GM21529 (cell line): ENCODE measurements at regions not wholly inside any gene's neighbourhood (a gene's known extent, or its start where the extent isn't known, plus 50 kb on each side); places are given as distances from the start of the nearest gene placed in this dataset.
"Not testable (repeated sequence)": the region's sequence is repeated elsewhere in the genome, so short reads cannot be mapped to it uniquely, and the experiment has no call there.

Experiments
- ATAC-seq: cut with Tn5 transposase; IDR thresholded peaks from one replicate; pipeline ENCODE4 v1.9.1; 2021; ENCODE audit not compliant: unreplicated experiment

DNA sequence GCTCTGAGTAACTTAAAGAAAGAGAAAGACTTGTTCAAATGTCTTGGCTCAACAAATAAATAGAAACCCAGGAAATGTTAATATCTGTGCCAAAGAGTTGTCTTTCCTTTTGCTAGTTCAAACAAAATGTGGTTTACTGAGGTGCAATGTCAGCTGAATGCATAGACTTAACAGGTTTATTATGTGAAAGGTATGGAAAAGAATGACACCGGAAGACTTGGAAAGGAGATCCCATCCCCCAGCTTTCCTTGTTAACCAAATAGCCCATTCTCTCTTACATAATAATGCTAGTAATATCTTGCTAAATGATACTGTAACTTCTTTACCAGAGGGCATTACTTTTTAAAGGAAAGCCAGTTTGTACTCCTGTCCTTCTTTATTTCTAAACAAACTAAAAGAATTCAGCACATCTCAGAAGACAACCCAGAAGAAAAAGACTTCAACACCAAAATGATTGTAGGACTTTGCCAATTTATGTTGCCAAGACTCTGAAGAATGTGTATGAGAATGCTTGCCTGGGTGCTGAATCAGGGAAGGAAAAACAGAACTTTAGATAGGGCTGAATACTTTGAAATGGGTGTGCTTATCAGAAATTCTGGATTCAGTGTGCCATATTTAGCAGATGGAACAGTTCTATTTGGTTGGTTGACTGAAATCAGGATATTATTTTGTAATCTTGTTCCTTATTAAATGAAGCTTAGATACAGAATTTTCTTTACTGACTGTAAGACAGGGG lies 344.1 kb downstream of the TMEM38B start:
- no peak for ATAC-seq

DNA sequence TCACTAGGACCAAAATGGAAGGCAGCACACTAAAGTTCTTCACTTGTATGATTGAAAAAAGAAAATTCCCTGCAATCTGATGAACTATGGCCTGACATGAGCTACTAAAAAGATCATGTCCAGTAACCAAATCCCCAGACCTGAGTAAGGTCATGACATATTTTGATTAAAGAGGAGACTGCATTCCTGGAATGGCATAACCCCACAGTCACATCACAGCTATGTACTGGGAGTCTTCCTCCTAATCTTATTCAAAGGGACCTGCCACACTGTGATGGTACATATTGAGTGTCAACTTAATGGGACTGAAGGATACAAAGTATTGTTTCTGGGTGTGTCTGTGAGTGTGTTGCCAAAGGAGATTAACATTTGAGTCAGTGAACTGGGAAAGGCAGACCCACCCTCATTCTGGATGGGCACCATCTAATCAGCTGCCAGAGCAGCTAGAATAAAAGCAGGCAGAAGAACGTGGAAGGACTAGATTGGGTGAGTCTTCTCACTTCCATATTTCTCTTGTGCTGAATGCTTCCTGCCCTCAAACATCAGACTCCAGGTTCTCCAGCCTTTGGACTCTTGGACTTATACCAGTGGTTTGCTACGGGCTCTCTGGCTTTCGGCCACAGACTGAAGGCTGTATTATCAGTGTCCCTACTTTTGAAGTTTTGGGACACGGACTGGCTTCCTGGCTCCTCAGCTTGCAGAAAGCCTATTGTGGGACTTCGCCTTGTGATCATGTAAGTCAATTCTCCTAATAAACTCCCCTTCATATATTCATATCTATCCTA lies 345.0 kb downstream of the TMEM38B start:
- no peak for ATAC-seq

DNA sequence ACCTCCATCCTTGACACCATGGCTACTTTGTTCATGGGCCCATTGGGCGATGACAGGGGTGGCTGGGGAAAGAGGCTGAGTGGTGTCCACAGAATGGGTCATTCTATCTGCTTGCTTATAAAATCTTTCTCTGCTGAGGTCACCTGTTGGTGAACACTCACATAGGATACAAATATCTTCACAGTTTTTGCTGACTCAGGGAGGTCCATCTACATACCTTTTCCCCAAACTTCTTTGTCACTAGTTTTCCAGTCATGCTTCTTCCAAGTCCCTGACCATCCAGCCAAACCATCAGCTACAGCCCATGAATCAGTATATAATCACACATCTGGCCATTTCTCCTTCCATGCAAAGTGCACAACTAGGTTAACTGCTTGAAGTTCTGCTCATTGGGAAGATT lies 347.6 kb downstream of the TMEM38B start:
- not testable (repeated sequence) for ATAC-seq

DNA sequence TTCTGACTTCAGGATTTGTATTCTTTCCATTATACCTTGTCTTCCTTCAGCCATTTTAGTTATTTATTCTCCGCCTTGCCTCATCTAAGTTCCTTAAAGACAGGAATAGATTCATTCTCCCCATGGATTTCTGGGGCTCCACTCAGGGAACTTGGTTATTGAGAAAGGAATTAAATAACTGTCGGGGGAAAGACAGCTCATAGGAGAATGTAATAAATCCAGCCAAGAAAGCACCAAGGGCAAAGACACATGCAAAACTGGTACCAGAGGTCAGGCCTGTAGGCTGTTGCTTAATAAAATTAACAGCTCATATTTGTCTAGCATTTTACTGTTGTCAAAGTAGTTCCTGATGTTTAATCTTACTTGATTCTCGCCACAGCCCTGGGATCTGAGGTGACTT lies 357.2 kb downstream of the TMEM38B start:
- no peak for ATAC-seq

DNA sequence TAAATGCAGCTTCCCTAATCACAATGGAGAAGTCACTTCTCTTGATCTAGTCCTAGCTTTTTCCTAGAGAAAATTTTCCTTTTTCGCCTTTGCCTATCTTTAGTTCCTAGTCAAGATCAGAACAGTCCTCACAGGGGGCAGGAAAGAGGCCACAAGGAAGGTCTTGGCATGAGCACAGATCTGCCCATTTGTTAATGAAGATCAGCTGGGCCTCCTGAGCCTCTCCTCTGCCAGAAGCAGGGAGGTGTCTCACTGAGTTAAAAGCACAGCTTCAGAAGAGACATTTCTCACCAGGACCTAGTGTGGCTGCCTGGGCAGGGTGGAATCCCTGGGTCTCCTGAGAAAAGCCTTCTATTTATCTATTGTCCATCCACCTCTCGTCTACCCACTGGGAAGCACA lies 357.8 kb downstream of the TMEM38B start:
- no peak for ATAC-seq

DNA sequence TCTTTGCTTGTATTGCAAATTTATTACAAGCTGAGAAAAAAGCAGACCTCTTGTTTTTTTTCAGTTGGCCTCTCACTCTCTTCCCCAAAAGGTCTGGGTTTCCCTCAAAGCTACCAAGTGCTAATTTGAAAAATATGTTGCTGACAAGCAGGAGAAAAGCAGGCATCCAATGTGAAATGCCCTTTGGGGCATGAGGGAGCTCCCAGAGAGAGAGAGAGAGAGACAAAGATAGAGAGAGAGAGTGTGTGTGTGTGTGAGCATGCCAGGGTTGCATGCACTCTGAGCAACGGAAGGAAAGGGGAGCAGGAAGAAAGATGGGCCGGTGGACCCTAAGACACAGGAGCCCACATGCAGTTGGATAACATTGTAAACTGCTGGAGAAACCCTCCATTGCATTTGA lies 358.4 kb downstream of the TMEM38B start:
- ATAC-seq: no peak

DNA sequence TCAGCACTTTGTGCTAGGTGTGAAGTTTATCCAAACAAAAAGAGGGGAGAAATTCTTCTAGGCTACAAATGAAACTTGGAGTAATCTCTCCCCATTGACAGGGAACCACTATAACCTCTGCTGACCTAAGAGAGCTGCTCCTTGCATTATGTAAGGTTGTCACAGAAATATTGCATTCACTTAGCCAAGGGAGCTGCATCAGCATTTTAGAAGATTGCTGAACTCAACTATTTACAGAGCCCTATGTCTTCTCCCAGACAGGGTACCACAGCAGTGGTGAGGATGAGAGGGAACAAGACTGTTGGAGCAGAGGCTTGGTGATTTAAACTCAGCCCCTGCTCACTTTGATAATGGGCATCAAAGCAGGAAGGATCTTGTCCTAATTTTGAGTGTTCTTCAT lies 362.0 kb downstream of the TMEM38B start:
- no peak for ATAC-seq

DNA sequence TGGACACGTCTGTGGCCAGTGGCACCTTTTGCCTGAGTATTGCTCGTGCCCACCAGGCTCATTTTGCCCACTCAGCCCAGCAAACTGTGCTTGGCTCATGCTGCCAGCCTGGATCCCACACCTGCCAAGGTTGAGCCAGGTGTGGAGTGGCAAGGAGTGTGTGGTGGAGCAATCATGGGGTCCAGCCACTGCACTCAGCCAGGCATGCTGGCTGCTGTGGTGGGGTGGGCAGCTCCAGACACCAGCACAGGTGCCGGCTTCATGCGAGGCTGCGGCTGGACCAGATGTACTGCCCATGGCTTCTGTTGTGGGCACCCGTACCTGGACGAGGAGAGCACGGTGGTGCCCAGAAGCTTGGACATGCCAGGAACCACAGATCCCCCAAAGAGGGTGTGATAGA lies 364.1 kb downstream of the TMEM38B start:
- no peak for ATAC-seq

DNA sequence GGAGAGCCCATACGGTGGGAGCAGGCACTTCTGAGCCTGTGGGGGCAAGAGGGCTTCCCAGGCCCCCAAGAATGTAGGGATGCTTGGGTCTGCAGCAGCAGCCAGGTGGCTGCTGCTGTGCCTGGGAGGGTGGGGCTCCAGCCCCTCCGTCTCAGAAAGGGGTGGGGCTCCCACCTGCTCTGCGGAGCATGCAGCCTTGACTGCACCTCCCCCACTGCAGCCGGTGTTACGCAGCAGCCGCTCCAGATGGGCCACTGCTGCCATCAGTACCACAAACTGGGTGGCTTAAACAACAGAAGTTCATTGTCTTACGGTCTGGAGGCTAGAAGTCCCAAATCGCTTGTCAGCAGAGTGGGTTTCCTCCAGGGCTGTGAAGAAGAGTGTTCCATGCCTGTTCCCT lies 365.5 kb downstream of the TMEM38B start:
- no peak for ATAC-seq

DNA sequence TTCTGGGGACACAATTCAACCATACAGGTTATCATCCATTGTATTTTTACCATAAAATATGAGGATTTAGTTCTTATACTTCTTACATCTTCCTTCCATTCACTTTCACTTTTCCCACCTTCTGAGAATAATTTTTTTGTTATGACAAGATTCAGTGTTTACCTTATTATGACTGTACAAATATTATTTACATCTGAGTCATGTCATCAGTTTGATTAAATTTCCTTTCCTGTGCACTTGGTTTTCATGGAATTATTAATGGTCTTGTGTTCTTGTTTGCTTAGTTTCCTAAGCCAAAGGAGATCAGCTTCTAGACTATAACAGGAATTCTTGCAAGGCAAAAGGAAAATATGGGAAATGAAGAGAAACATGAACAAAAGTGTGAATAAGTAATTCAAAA lies 366.5 kb downstream of the TMEM38B start:
- no peak for ATAC-seq

DNA sequence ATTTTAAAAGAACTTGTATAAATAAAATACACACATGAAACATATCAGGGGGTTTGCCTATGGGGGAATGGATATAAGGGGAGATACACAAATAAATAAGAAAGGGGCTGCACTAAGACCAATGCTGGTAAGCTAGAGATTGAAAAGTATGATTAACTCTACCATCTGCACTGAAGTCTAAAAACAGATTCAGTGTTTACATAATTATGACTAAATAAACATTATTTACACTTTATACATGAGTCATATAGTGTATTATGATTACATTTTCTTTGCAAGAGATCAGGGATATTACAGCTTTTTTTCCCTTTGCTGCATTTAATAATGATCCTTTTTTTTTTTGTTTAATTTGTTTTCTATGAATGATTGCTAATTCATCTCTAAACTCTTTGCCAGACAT lies 367.9 kb downstream of the TMEM38B start:
- ATAC-seq: no peak

DNA sequence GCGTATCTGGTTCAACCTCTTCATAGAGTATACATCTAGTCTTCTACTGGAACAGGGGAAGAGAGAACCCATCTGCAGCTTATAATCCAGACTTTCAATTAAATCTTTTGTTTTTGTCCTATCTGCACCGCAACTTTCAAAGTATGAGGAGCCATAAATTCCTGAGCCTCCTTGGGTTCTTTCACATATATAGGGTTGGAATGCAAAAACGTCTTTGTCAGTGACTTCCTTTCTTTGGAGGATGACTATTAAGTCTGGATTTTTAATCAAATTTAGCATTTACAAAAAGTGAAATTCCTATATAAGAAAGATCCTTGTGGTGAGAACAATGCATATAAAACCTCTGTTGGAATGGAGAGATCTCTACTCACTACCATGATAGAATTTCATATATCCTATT lies 370.8 kb downstream of the TMEM38B start:
- no peak for ATAC-seq

DNA sequence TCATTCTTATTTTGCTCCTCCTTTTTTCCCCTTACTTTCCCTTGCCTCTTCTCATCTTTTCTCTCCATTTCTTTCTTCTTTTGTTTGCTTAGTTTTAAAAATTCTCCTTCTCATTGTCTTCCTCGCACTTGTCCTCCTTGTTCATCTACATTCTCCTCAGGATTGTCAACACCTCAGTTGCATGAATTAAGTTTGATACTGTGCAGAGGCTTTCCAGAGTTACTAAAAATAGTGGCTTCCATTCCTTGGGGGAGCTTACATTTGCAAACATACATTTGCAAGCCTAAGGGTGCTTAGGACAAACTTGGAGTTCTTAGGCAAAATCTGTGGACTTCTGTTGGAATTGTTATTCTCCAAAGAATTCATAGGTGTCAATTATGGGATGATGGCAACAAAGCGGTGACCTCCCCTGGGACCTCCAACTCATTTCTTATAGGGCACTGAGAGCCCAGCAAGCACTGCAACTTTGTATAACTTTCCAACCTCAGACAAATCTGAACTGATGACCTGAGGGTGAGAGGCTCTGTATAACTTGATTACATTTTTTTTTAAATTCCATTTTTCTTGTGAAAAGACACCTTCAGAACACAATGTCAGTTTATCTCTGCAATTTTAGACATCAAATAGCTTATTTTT lies 371.4 kb downstream of the TMEM38B start:
- no peak for ATAC-seq

DNA sequence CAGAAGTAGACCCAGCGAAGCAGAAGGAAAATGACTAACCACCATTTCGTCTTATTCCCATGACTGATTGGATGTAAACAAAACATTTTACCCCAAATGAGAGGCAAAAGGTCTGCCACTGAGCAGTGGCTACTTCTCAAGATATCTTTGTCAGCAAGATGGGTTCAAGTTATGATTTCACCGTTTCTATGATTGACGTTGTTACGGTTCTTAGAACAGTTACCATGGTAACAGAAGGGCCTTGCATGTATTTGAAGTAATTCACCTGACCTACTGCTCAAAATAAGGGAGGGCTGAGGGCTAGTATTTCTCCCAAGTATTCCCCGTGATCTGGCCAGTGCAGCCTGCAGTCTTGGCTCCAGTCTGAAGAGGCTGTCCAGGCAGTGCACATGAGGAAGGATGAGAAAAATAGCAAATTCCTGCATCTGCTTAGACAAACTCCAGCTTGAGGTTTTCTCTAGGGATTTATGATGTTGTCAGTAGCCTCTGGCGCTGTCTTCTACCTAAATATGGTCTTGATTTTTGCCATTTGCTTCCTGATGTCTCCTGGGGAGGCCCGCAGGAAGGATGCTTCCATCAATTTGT lies 372.7 kb downstream of the TMEM38B start:
- no peak for ATAC-seq

DNA sequence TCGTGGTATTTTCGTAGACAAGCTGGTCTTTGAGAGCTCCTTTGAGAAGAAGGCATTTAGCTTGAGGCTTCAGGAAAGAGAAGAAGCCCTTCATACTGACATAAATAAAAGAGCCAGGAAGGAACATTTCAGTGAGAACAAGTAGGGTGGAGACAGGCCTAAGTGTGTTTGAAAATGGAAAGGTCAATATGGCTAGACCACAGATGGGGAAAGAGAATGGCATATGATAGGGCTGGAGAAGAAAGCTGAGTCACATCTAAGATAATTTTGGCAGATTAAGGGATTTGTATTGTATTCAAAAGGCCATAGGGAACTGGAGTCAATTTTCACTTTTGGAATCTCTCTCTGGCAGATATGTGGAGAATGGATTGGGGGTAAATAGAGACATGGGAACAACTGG lies 374.9 kb downstream of the TMEM38B start:
- ATAC-seq: no peak

DNA sequence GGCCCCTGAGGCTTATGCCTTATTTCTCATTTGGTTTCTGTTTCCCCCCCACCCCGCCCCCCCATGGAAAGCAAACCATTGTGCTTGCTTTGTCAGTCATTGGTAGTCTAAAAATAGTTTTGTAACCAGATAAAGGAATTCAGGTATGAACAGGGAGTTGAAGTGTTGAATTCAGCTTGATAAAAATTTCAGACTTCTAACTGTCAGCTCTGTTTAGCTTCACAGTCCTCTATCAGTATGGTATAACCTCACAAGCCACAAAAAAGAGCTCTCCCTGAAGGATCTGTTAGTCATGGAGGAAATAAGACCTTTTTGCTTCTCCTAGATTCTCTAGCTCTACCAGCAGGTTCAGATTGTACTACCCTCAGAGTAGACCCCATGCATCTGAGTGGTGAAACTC lies 378.1 kb downstream of the TMEM38B start:
- no peak for ATAC-seq

DNA sequence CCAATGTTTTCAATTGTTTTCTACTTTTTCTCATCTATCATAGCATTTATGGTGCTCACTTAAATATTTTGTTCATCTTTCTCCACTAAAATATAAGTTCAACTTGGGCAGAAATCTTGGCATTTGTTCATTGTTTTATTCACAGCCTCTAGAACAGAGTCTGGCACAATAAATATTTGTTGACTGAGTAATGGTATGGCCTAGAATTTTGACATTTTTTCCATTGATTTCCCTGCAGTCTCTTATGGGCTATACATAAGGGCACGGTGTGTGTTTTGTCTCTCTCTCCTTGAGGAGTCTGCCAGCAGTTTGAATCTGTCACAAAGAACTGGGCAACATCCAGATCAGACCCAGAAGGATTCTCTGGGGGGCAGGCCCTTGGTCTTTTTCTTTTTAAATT lies 379.7 kb downstream of the TMEM38B start:
- ATAC-seq: no peak

DNA sequence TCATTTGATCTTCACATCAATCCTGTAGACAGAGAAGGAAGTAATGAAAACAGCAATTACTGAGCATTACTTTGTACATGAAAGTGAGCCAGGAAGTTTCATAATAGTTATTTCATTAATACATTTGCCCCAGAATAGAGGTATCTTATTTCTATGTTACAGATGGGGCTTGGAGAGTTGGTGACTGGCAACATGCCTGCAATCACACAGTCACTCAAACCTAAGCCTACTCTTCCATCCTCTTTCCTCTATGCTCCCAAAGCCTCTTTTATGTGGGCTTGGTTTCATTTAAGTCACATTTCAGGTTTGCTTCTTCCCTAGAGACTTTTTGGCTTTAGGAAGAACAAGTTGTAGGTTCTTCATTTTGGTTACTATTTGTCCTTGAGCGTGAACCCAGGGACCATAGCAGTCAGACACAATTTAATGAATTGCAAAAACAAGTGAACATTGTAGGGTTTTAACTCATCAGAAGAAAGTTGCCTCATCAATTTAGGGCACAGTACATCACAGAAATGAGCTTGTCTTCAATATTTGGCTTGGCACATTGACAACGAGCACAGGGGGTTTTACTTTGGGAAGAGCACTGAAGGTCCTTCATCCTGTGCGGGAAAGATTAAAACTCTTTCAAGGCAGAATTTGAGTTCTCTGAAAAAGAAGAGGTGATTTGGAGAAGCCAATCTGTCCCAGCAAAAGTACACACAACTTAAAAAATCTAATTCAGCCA lies 381.1 kb downstream of the TMEM38B start:
- no peak for ATAC-seq

DNA sequence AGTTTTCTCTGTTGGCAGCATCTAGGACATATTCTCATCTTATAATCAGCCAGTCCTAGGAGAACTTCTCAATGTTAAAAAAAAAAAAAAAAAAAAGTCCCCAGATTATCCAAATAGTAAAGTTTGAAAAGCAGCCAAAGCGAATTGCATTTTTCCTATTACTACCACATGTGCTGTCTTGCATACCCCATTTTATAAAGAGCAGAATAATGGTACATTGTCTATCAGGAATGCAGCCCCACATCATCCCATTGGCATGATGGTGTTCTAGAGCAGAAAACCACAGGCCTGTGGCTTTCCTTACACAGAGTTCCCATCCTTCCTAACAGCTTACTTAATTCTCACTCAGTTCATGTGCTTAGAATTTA lies 381.6 kb downstream of the TMEM38B start:
- no peak for ATAC-seq

DNA sequence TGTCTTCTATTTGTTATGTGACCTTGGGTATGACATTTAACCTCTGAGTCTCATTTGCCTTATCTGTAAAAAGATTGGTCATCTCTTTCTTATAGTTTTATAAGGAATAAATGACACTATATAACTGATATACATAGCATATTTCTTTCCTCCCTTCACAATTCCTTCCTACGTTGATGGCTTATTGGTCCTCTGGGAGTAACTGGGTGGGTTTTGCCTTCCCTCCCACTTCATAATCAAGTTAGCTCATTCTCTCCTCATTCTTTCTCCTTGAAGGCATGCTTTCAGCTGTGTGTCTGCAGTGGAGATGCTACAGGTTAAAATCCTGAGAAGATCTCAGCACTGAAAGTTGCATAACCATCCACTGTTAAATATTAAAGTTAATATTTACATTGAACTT lies 382.4 kb downstream of the TMEM38B start:
- no peak for ATAC-seq

DNA sequence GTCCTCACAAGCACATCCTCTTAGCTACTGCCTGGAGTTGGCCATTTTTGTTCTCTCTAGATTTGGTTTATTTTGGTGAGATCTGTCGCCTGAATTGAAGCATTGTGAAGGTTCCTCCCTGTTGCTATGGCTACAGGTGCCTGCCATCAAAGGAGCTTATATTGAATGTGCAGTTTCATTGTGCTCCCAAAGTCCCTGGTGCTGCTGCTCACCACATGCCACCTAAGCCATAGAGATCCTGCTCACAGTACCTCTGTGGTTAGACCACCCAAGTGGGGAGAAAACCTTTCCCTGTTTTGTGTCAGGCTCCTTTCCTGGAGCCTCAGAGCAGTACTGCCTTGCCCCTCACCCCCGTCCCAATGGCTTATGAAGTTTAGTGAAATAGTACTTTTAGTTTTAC lies 383.4 kb downstream of the TMEM38B start:
- ATAC-seq: no peak
